HUES48 (cell line): ENCODE measurements at regions not wholly inside any gene's neighbourhood (a gene's known extent, or its start where the extent isn't known, plus 50 kb on each side); places are given as distances from the start of the nearest gene placed in this dataset.

Experiments used
- H3K27ac ChIP-seq: one replicate; pipeline ENCODE4 v1.7.0; 2013; ENCODE audit warnings: low read depth, low read length, inconsistent platforms
- H3K27me3 ChIP-seq: 2 replicates; pipeline ENCODE4 v1.6.1; 2013; ENCODE audit warnings: mild to moderate bottlenecking, low read length; ENCODE audit not compliant: control insufficient read depth, insufficient read depth
- H3K36me3 ChIP-seq: 2 replicates; pipeline ENCODE4 v1.6.1; 2013; ENCODE audit warnings: low read length; ENCODE audit not compliant: control insufficient read depth, insufficient read depth
- H3K4me1 ChIP-seq: 2 replicates; pipeline ENCODE4 v1.6.1; 2013; ENCODE audit warnings: mild to moderate bottlenecking, low read length; ENCODE audit not compliant: control insufficient read depth, insufficient read depth
- H3K4me3 ChIP-seq: 2 replicates; pipeline ENCODE4 v1.5.1; 2013; ENCODE audit warnings: mild to moderate bottlenecking, low read depth, low read length
- H3K9ac ChIP-seq: 2 replicates; pipeline ENCODE4 v1.6.1; 2013; ENCODE audit warnings: mild to moderate bottlenecking, low read depth, low read length, moderate library complexity
- H3K9me3 ChIP-seq: 2 replicates; pipeline ENCODE4 v1.6.1; 2013; ENCODE audit warnings: low read length; ENCODE audit not compliant: control insufficient read depth, insufficient read depth

- H3K9ac ChIP-seq = no peak overlapping the region
- H3K9me3 ChIP-seq = no peaks in the 10 kb centered on the region
- no peaks in the 10 kb centered on the region for H3K36me3 ChIP-seq
- no peaks in the 10 kb centered on the region for H3K4me1 ChIP-seq
- H3K27me3 ChIP-seq = no peaks in the 10 kb centered on the region
- no peak overlapping the region for H3K4me3 ChIP-seq
- H3K27ac ChIP-seq = no peak overlapping the region
These were observed 560.7 kb downstream of the DSC3 start for GRCh38 chr18:30481871-30482270.

GRCh38 chr18:30469091-30469490, 573.5 kb downstream of the DSC3 start:
- Histone ChIP-seq H3K27me3 (no peaks in the 10 kb centered on the region), H3K9me3 (no peaks in the 10 kb centered on the region), H3K4me1 (no peaks in the 10 kb centered on the region), H3K36me3 (no peaks in the 10 kb centered on the region), H3K27ac (no peak overlapping the region), H3K9ac (no peak overlapping the region), H3K4me3 (no peak overlapping the region)

- H3K4me3 ChIP-seq = no peak overlapping the region
- H3K4me1 ChIP-seq = no peaks in the 10 kb centered on the region
These were observed 577.4 kb downstream of the DSC3 start for GRCh38 chr18:30465096-30465495.

GRCh38 chr18:30457156-30457555, 585.4 kb downstream of the DSC3 start:
- H3K9me3 ChIP-seq = no peaks in the 10 kb centered on the region
- H3K9ac ChIP-seq = no peak overlapping the region
- no peaks in the 10 kb centered on the region for H3K4me1 ChIP-seq
- H3K36me3 ChIP-seq = no peaks in the 10 kb centered on the region
- H3K27me3 ChIP-seq = no peaks in the 10 kb centered on the region
- no peak overlapping the region for H3K4me3 ChIP-seq
- H3K27ac ChIP-seq = no peak overlapping the region

More at GRCh38 chr18:30465096-30465495, 577.4 kb downstream of the DSC3 start:
- H3K27ac ChIP-seq = no peak overlapping the region
- H3K9ac ChIP-seq = no peak overlapping the region
- no peaks in the 10 kb centered on the region for H3K27me3 ChIP-seq
- H3K9me3 ChIP-seq = no peaks in the 10 kb centered on the region
- H3K36me3 ChIP-seq = no peaks in the 10 kb centered on the region

GRCh38 chr18:30455741-30456140, 586.8 kb downstream of the DSC3 start:
- H3K9me3 ChIP-seq = no peaks in the 10 kb centered on the region
- H3K4me3 ChIP-seq = no peak overlapping the region
- H3K4me1 ChIP-seq = no peaks in the 10 kb centered on the region
- no peaks in the 10 kb centered on the region for H3K36me3 ChIP-seq
- H3K27ac ChIP-seq = no peak overlapping the region
- H3K9ac ChIP-seq = no peak overlapping the region
- H3K27me3 ChIP-seq = no peaks in the 10 kb centered on the region

GRCh38 chr18:30454920-30455319, 587.6 kb downstream of the DSC3 start:
- no peaks in the 10 kb centered on the region for H3K9me3 ChIP-seq
- no peaks in the 10 kb centered on the region for H3K27me3 ChIP-seq
- no peak overlapping the region for H3K9ac ChIP-seq
- no peak overlapping the region for H3K4me3 ChIP-seq
- no peaks in the 10 kb centered on the region for H3K4me1 ChIP-seq
- H3K27ac ChIP-seq = no peak overlapping the region
- no peaks in the 10 kb centered on the region for H3K36me3 ChIP-seq

- no peak overlapping the region for H3K4me3 ChIP-seq
- H3K36me3 ChIP-seq = no peaks in the 10 kb centered on the region
- no peaks in the 10 kb centered on the region for H3K9me3 ChIP-seq
- H3K4me1 ChIP-seq = no peaks in the 10 kb centered on the region; the same call in 1 of the 2 replicates
- H3K9ac ChIP-seq = no peak overlapping the region
- H3K27me3 ChIP-seq = no peaks in the 10 kb centered on the region
- no peak overlapping the region for H3K27ac ChIP-seq
These were observed 590.6 kb downstream of the DSC3 start for GRCh38 chr18:30451981-30452380.

- no peaks in the 10 kb centered on the region for H3K9me3 ChIP-seq
- H3K4me1 ChIP-seq = no peaks in the 10 kb centered on the region; the same call in 1 of the 2 replicates
- H3K27ac ChIP-seq = no peak overlapping the region
- no peaks in the 10 kb centered on the region for H3K36me3 ChIP-seq
- H3K9ac ChIP-seq = no peak overlapping the region
- no peak overlapping the region for H3K4me3 ChIP-seq
- H3K27me3 ChIP-seq = no peaks in the 10 kb centered on the region
These were observed 591.6 kb downstream of the DSC3 start for GRCh38 chr18:30450927-30451326.

- Histone ChIP-seq H3K4me3 (no peak overlapping the region), H3K36me3 (no peaks in the 10 kb centered on the region), H3K27me3 (no peaks in the 10 kb centered on the region), H3K4me1 (no peaks in the 10 kb centered on the region; the same call in 1 of the 2 replicates), H3K27ac (no peak overlapping the region), H3K9ac (no peak overlapping the region), H3K9me3 (no peaks in the 10 kb centered on the region)
These were observed 595.9 kb downstream of the DSC3 start for GRCh38 chr18:30446605-30447004.

GRCh38 chr18:30444544-30444943, 598.0 kb downstream of the DSC3 start:
- Histone ChIP-seq H3K27me3 (no peaks in the 10 kb centered on the region), H3K27ac (no peak overlapping the region), H3K4me1 (no peaks in the 10 kb centered on the region; the same call in 1 of the 2 replicates), H3K4me3 (no peak overlapping the region), H3K36me3 (no peaks in the 10 kb centered on the region), H3K9ac (no peak overlapping the region), H3K9me3 (no peaks in the 10 kb centered on the region)

GRCh38 chr18:30440351-30440750, 602.2 kb downstream of the DSC3 start:
- Histone ChIP-seq H3K9ac (no peak overlapping the region), H3K27ac (no peak overlapping the region), H3K27me3 (no peaks in the 10 kb centered on the region), H3K4me3 (no peak overlapping the region), H3K4me1 (no peaks in the 10 kb centered on the region), H3K36me3 (no peaks in the 10 kb centered on the region), H3K9me3 (no peaks in the 10 kb centered on the region)

- no peaks in the 10 kb centered on the region for H3K27me3 ChIP-seq
- H3K27ac ChIP-seq = no peak overlapping the region
- H3K9me3 ChIP-seq = no peaks in the 10 kb centered on the region
- H3K36me3 ChIP-seq = no peaks in the 10 kb centered on the region
- H3K4me1 ChIP-seq = no peaks in the 10 kb centered on the region
- no peak overlapping the region for H3K4me3 ChIP-seq
- no peak overlapping the region for H3K9ac ChIP-seq
These were observed 603.4 kb downstream of the DSC3 start for GRCh38 chr18:30439174-30439573.
